ENCODE measurements at regions not wholly inside any gene's neighbourhood (a gene's known extent, or its start where the extent isn't known, plus 50 kb on each side); places are given as distances from the start of the nearest gene placed in this dataset.
"Not testable (repeated sequence)": the region's sequence is repeated elsewhere in the genome, so short reads cannot be mapped to it uniquely, and the experiment has no call there.

DNA sequence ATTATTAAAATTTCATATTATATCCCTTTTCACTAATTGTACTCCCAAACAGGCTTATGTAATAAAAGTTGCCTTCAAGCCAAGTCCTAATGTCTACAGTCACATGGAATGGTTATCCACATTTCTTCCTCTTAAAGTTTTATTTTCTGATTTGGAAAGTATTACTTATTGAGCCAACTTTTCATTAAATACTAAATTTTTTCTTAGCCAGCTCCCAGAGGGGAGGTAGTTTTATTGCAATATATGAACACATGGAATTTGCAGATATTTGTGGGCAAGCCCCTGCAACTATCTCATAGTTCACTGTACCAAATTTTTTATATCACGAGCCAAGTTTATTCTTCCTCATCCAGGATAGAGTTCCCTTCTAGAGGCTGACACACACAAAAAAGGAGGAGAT is 332.8 kb upstream of the PTGER4 start:
- no peak for TF ChIP-seq CTCF (IDR thresholded peaks at IDR 0.05; ENCODE audit: insufficient read depth, low read length)
- no peak for DNase-seq (ENCODE audit: low read depth)
- H3K4me3 ChIP-seq (ENCODE audit: low read depth, low read length), result no peak overlapping the region

DNA sequence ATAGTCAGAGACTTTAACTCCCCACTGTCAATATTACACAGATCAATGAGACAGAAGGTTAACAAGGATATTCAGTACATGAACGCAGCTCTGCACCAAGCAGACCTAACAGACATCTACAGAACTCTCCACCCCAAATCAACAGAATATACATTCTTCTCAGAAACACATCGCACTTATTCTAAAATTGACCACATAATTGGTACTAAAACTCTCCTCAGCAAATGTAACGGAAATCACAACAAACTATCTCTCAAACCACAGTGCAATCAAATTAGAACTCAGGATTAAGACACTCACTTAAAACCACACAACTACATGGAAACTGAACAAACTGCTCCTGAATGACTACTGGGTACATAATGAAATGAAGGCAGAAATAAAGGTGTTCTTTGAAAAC is 341.3 kb upstream of the PTGER4 start:
- H3K4me3 ChIP-seq (ENCODE audit: low read depth, low read length); DNase-seq (ENCODE audit: low read depth): not testable (repeated sequence)

DNA sequence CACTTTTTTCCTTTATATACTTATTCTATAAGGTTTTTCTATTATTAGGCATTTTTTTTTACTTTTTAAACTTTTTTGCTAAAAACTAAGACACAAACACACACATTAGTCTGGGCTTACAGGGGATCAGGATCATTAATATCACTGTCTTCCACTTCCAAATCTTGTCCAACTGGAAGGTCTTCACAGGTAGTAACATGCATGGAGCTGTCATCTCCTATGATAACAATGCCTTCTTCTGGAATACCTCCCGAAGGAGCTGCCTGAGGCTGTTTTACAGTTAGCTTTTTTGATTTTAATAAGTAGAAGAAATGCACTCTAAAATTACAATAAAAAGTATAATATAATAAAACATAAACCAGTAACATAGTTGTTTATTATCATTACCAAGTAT is 345.5 kb upstream of the PTGER4 start:
- no peak for TF ChIP-seq CTCF (IDR thresholded peaks at IDR 0.05; ENCODE audit: insufficient read depth, low read length)
- no peak overlapping the region for H3K4me3 ChIP-seq (ENCODE audit: low read depth, low read length)
- no peak for DNase-seq (ENCODE audit: low read depth)

DNA sequence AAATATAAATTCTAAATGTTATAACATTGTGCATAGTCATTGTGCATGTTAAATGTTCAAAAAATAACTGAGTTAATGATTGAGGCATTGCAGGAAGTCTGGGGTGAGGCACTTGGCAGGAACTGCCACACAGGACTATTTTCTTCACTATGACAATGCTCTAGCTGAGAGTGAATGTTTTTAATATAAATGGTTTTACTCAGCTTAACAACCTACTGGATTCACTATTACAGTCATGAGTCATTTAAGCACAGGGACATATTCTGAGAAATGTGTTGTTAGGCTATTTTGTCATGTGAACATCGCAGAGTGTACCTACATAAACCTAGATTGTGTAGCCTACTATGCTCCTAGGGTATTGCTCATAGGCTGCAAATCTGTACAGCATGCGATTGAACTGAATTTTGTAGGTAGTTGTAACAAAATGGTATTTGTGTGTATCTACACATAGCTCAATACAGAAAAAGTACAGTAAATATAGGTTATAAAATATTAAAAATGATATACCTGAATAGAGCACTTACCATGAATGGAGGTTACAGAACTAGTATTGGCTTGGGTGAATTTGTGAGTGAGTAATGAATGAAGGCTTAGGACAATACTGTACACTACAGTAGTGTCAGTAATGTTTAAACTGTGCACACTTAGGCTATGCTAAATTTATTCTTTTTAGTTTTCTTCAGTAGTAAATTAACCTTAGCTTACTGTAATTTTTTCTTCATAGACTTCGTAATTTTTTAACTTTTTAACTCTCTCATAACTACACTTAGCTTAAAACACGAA is 346.1 kb upstream of the PTGER4 start:
- peak; percentile 56 for DNase-seq (ENCODE audit: low read depth)
- H3K4me3 ChIP-seq (ENCODE audit: low read depth, low read length), result no peak overlapping the region
- TF ChIP-seq CTCF (IDR thresholded peaks at IDR 0.05; ENCODE audit: insufficient read depth, low read length), result no peak

GRCh38 chr5:40332970-40333369 is 346.7 kb upstream of the PTGER4 start:
- H3K4me3 ChIP-seq (ENCODE audit: low read depth, low read length), result no peak overlapping the region
- no peak for TF ChIP-seq CTCF (IDR thresholded peaks at IDR 0.05; ENCODE audit: insufficient read depth, low read length)
- peak; percentile 15 for DNase-seq (ENCODE audit: low read depth)

- no peak for TF ChIP-seq CTCF (IDR thresholded peaks at IDR 0.05; ENCODE audit: insufficient read depth, low read length)
- no peak overlapping the region for H3K4me3 ChIP-seq (ENCODE audit: low read depth, low read length)
- DNase-seq (ENCODE audit: low read depth), result no peak
Observed at GRCh38 chr5:40331616-40332015, 348.1 kb upstream of the PTGER4 start.

DNA sequence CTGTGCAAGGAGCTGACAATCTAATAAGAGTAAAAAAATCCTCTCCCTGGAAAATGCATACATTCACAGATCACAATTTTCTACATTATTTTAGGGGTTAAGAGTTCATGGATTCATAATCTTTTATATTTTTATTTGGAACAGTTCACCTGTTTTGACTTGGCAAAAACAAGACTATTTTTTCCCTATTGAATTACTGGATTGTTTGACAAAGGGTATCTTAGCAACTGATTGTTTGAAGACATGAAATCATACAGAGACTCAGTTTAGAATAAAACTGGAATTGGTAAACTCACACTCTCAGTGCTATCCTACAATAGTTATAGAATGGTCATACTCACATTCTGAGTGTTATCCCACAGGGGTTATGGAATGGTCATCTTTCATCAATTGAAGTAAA is 358.2 kb upstream of the PTGER4 start:
- H3K4me3 ChIP-seq (ENCODE audit: low read depth, low read length), result no peak overlapping the region
- no peak for DNase-seq (ENCODE audit: low read depth)
- no peak for TF ChIP-seq CTCF (IDR thresholded peaks at IDR 0.05; ENCODE audit: insufficient read depth, low read length)

Data from fibroblast of the aortic adventitia (primary cell).